Fibroblast of peridontal ligament (primary cell): ENCODE measurements at regions not wholly inside any gene's neighbourhood (a gene's known extent, or its start where the extent isn't known, plus 50 kb on each side); places are given as distances from the start of the nearest gene placed in this dataset.

ENCODE experiments used
- DNase-seq: peaks from one replicate; pipeline ENCODE4 v3.0.0-alpha.2; 2010; ENCODE audit errors: extremely low read depth

- DNase-seq, result peak; percentile 83
Measured at GRCh38 chrX:134718105-134718965, 60.1 kb upstream of the PLAC1 start.

GRCh38 chrX:134717698-134718097, 59.4 kb upstream of the PLAC1 start:
- DNase-seq, result no peak

- DNase-seq, result no peak
Measured at GRCh38 chrX:134716620-134717012, 58.3 kb upstream of the PLAC1 start.

- no peak for DNase-seq
Measured at GRCh38 chrX:134715930-134716619, 57.8 kb upstream of the PLAC1 start.

GRCh38 chrX:134714633-134715110, 56.4 kb upstream of the PLAC1 start:
- DNase-seq, result no peak

GRCh38 chrX:134713618-134714107, 55.4 kb upstream of the PLAC1 start:
- no peak for DNase-seq

GRCh38 chrX:134712272-134712671, 54.0 kb upstream of the PLAC1 start:
- no peak for DNase-seq

GRCh38 chrX:134711135-134711921, 53.1 kb upstream of the PLAC1 start:
- peak; percentile 47 for DNase-seq
